OCI-LY1 (cell line): ENCODE measurements at regions not wholly inside any gene's neighbourhood (a gene's known extent, or its start where the extent isn't known, plus 50 kb on each side); places are given as distances from the start of the nearest gene placed in this dataset.

Experiments
- H2AFZ ChIP-seq: fragments of 200-600 bp; sonication (generic), shearing (Covaris generic); 2 replicates; pipeline ENCODE4 v1.6.0; 2014; ENCODE audit warnings: antibody characterized with exemption, mild to moderate bottlenecking, low read length
- H3F3A ChIP-seq: fragments of 200-600 bp; sonication (generic), shearing (Covaris generic); 2 replicates; pipeline ENCODE4 v1.6.0; 2014; ENCODE audit warnings: mild to moderate bottlenecking, antibody characterized with exemption, low read length, moderate library complexity; ENCODE audit not compliant: insufficient read depth
- H3K27ac ChIP-seq: fragments of 200-600 bp; sonication (generic); 2 replicates; pipeline ENCODE4 v1.5.1; 2014; ENCODE audit warnings: low read length, mixed run types, mild to moderate bottlenecking, low read depth; ENCODE audit not compliant: poor library complexity, severe bottlenecking
- H3K27me3 ChIP-seq: fragments of 200-600 bp; sonication (generic); 2 replicates; pipeline ENCODE4 v1.6.0; 2014; ENCODE audit warnings: antibody characterized with exemption, mild to moderate bottlenecking, low read length, moderate library complexity; ENCODE audit not compliant: insufficient read depth
- H3K36me3 ChIP-seq: fragments of 200-600 bp; sonication (generic); 2 replicates; pipeline ENCODE4 v1.6.1; 2014; ENCODE audit warnings: mild to moderate bottlenecking, antibody characterized with exemption, low read length, moderate library complexity, mixed read lengths; ENCODE audit not compliant: insufficient read depth
- H3K4me1 ChIP-seq: fragments of 200-600 bp; sonication (generic); 2 replicates; pipeline ENCODE4 v1.5.1; 2014; ENCODE audit warnings: mild to moderate bottlenecking, low read length, moderate library complexity; ENCODE audit not compliant: insufficient read depth, severe bottlenecking
- H3K4me2 ChIP-seq: fragments of 200-600 bp; sonication (generic), shearing (Covaris generic); 2 replicates; pipeline ENCODE4 v1.6.1; 2014; ENCODE audit warnings: low read length
- H3K4me3 ChIP-seq: fragments of 200-600 bp; sonication (generic); 2 replicates; pipeline ENCODE4 v1.5.1; 2014; ENCODE audit warnings: low read length, low read depth, mild to moderate bottlenecking, mixed read lengths; ENCODE audit not compliant: poor library complexity, severe bottlenecking
- H3K79me2 ChIP-seq: fragments of 200-600 bp; shearing (Covaris generic); 2 replicates; pipeline ENCODE4 v1.6.1; 2016; ENCODE audit warnings: mixed run types, low read length, mixed read lengths; ENCODE audit not compliant: insufficient read depth
- H3K9ac ChIP-seq: fragments of 200-600 bp; sonication (generic), shearing (Covaris generic); 2 replicates; pipeline ENCODE4 v1.6.1; 2014; ENCODE audit warnings: mild to moderate bottlenecking, low read length, mixed read lengths
- H3K9me2 ChIP-seq: fragments of 200-600 bp; sonication (generic), shearing (Covaris generic); 2 replicates; pipeline ENCODE4 v1.6.1; 2014; ENCODE audit warnings: low read depth, mild to moderate bottlenecking, low read length, mixed read lengths
- H3K9me3 ChIP-seq: fragments of 200-600 bp; shearing (Covaris generic); 2 replicates; pipeline ENCODE4 v1.6.1; 2014; ENCODE audit warnings: low read length, mixed read lengths
- H4K20me1 ChIP-seq: fragments of 200-600 bp; sonication (generic), shearing (Covaris generic); 2 replicates; pipeline ENCODE4 v1.6.0; 2016; ENCODE audit warnings: mild to moderate bottlenecking, low read length; ENCODE audit not compliant: insufficient read depth
- EZH2 ChIP-seq: fragments of 200-600 bp; sonication (generic), shearing (Covaris generic); IDR thresholded peaks from 2 replicates; pipeline ENCODE4 v1.8.0; 2017; ENCODE audit warnings: borderline replicate concordance, mixed run types, mild to moderate bottlenecking, antibody characterized with exemption, low read length, moderate library complexity, mixed read lengths
- TF ChIP-seq, protein P1 (sequence below): fragments of 200-600 bp; sonication (generic), shearing (Covaris generic); IDR thresholded peaks from 2 replicates; pipeline ENCODE4 v1.5.1; 2017; ENCODE audit warnings: mild to moderate bottlenecking, antibody characterized with exemption, low read length, moderate library complexity, mixed read lengths

DNA sequence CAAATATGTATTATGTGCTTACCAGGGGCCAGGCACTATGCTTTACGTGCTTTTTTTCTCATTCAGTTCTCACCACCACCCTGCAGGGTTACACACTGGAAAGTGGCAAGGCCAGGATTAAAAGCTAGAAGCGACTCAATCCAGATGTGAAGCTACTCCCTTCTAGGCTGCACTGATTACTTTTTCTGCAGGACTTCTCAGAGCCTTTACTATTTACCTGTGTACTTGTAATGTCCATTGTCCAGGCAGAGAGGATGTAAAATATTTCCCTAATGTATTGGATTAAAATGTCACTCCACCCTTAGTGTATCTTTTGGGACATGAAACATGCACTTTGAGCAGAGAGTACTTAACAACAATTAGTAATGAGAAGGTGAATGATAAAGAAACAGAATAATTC lies 287.5 kb upstream of the EEF2KMT start:
- no peak overlapping the region for H3K4me2 ChIP-seq
- H3K9ac ChIP-seq: no peak overlapping the region
- no peak overlapping the region for H2AFZ ChIP-seq
- H3K4me3 ChIP-seq: no peak overlapping the region
- no peaks in the 10 kb centered on the region for H3K36me3 ChIP-seq
- no peak overlapping the region for H3K27ac ChIP-seq
- no peaks in the 10 kb centered on the region for H3K4me1 ChIP-seq
- H3K9me3 ChIP-seq: no peaks in the 10 kb centered on the region
- no peaks in the 10 kb centered on the region for H3K79me2 ChIP-seq
- H3K27me3 ChIP-seq: no peaks in the 10 kb centered on the region
- TF ChIP-seq EZH2: no peak
- H4K20me1 ChIP-seq: no peaks in the 10 kb centered on the region
- no peaks in the 10 kb centered on the region for H3F3A ChIP-seq
- no peaks in the 10 kb centered on the region for H3K9me2 ChIP-seq

DNA sequence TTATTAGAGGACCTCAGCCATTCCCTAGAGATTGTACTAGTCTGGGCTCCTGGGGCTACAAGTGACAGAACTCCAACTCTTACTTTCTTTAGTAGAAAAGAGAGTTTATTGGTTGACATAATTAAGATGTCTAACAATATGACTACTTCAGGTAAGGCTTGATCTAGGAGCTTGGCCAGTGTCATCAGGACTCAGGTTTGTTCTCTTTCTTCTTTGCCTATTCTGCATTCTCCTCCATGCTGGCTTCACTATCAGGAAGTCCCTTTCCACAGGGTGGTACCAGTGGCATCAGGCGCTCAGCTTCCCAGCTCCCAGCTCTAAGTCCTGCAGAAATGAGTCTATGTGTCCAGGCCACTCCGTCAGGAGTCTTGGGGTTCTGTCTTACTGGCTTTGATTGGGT lies 286.1 kb upstream of the EEF2KMT start:
- Histone ChIP-seq H3K79me2 (no peaks in the 10 kb centered on the region), H3K36me3 (no peaks in the 10 kb centered on the region), H2AFZ (no peak overlapping the region), H4K20me1 (no peaks in the 10 kb centered on the region), H3K4me3 (no peak overlapping the region), H3K4me1 (no peaks in the 10 kb centered on the region), H3K9me3 (no peaks in the 10 kb centered on the region), H3K27me3 (no peaks in the 10 kb centered on the region), H3F3A (no peaks in the 10 kb centered on the region), H3K9me2 (no peaks in the 10 kb centered on the region), H3K4me2 (no peak overlapping the region), H3K27ac (no peak overlapping the region), H3K9ac (no peak overlapping the region)
- no peak for TF ChIP-seq EZH2
- TF ChIP-seq, protein P1, sequence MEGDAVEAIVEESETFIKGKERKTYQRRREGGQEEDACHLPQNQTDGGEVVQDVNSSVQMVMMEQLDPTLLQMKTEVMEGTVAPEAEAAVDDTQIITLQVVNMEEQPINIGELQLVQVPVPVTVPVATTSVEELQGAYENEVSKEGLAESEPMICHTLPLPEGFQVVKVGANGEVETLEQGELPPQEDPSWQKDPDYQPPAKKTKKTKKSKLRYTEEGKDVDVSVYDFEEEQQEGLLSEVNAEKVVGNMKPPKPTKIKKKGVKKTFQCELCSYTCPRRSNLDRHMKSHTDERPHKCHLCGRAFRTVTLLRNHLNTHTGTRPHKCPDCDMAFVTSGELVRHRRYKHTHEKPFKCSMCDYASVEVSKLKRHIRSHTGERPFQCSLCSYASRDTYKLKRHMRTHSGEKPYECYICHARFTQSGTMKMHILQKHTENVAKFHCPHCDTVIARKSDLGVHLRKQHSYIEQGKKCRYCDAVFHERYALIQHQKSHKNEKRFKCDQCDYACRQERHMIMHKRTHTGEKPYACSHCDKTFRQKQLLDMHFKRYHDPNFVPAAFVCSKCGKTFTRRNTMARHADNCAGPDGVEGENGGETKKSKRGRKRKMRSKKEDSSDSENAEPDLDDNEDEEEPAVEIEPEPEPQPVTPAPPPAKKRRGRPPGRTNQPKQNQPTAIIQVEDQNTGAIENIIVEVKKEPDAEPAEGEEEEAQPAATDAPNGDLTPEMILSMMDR: no peak

DNA sequence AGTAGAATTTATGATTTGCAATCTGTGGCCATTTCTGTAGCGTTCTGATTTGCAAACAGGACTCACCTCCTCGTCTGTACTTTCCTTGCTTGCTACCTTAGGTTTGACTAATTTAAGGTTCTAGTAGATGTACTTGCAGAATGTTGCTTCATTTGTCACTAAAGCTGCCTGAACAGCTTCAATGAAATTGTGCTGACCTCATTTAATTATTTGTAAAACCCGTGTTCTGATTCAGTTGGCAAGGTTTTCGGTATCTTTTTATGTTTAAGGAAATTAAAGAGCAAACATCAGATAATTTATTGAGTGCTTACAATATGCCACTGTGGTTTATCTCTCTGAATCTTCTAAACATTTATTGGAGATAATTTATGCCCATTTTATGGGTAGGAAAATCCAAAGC lies 284.9 kb upstream of the EEF2KMT start:
- Histone ChIP-seq H3K9me2 (no peaks in the 10 kb centered on the region), H3K27me3 (no peaks in the 10 kb centered on the region), H3F3A (no peaks in the 10 kb centered on the region), H3K79me2 (no peaks in the 10 kb centered on the region), H3K27ac (no peak overlapping the region), H2AFZ (no peak overlapping the region), H3K36me3 (no peaks in the 10 kb centered on the region), H4K20me1 (no peaks in the 10 kb centered on the region), H3K4me3 (no peak overlapping the region), H3K4me2 (no peak overlapping the region), H3K4me1 (no peaks in the 10 kb centered on the region), H3K9me3 (no peaks in the 10 kb centered on the region), H3K9ac (no peak overlapping the region)
- TF ChIP-seq, protein P1: no peak
- no peak for TF ChIP-seq EZH2

DNA sequence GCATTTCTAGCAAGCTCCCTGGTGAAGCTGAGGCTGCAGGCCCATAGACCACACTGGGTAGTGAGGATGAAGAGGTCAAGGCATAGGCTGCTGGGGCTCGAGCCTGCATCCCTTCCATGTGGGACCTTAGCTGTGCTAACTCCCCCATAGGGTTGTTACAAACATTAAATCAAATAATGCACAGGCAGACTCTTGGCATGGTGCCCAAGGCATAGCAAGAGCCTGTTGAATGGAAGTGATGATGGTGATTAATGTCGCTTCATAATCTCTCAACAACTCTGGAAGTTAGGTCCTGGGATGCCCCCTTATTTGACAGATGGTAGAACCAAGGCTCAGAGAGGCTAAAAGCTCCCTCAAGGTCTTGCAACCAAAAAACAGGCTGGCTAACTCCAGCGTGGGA lies 283.9 kb upstream of the EEF2KMT start:
- no peaks in the 10 kb centered on the region for H3K4me1 ChIP-seq

More for the DNA sequence above, 283.9 kb upstream of the EEF2KMT start:
- no peaks in the 10 kb centered on the region for H4K20me1 ChIP-seq
- no peak overlapping the region for H3K27ac ChIP-seq
- no peak overlapping the region for H3K4me3 ChIP-seq
- no peak overlapping the region for H3K9ac ChIP-seq
- no peaks in the 10 kb centered on the region for H3K27me3 ChIP-seq
- no peaks in the 10 kb centered on the region for H3K36me3 ChIP-seq
- H3K9me2 ChIP-seq: no peaks in the 10 kb centered on the region
- H3K9me3 ChIP-seq: no peaks in the 10 kb centered on the region
- H3F3A ChIP-seq: no peaks in the 10 kb centered on the region
- H2AFZ ChIP-seq: no peak overlapping the region
- no peak for TF ChIP-seq EZH2
- TF ChIP-seq, protein P1: no peak
- no peaks in the 10 kb centered on the region for H3K79me2 ChIP-seq
- no peak overlapping the region for H3K4me2 ChIP-seq
